Prostate gland (tissue), 2 donors: ENCODE measurements at regions not wholly inside any gene's neighbourhood (a gene's known extent, or its start where the extent isn't known, plus 50 kb on each side); places are given as distances from the start of the nearest gene placed in this dataset.

Source experiments
- POLR2A ChIP-seq: fragments of 450-650 bp; IDR thresholded peaks from one replicate; pipeline ENCODE4 v1.6.1; 2016; ENCODE audit warnings: antibody characterized with exemption, mild to moderate bottlenecking
- POLR2AphosphoS5 ChIP-seq: sonication (generic); formaldehyde crosslinking; IDR thresholded peaks from one replicate; pipeline ENCODE4 v1.6.1; 2017; ENCODE audit warnings: antibody characterized with exemption
- TF ChIP-seq, protein P1 (sequence below), 4 experiments: fragments of 200-600 bp in 2 of 4; fragments of 450-650 bp in 2 of 4; sonication (generic) in 2 of 4; IDR thresholded peaks; 1 replicate in 3 of 4; 2 replicates in 1 of 4; pipeline ENCODE4 v1.5.1; 2016 to 2019; ENCODE audit warnings: antibody characterized with exemption in 4 of 4, mild to moderate bottlenecking in 2 of 4, moderate library complexity in 2 of 4

DNA sequence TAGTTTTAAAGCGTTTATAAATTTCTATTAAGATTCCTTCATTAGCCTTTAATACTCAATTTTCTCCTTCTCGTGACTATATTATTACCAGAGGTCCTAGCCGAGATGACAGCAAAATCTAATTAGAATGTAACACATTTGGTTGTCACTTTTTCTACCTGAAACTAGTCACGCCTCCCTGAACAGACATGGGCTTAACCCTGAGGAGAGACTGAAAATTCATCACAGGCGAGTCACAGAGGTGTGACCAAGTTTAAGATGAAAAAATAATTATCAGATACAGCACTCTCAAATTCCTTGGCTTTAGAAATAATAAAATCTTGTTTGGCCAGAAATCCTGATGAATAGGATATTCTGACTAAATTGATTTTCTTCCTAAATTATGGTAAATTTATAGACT is 834.4 kb upstream of the SLC39A10 start:
- TF ChIP-seq, protein P1, sequence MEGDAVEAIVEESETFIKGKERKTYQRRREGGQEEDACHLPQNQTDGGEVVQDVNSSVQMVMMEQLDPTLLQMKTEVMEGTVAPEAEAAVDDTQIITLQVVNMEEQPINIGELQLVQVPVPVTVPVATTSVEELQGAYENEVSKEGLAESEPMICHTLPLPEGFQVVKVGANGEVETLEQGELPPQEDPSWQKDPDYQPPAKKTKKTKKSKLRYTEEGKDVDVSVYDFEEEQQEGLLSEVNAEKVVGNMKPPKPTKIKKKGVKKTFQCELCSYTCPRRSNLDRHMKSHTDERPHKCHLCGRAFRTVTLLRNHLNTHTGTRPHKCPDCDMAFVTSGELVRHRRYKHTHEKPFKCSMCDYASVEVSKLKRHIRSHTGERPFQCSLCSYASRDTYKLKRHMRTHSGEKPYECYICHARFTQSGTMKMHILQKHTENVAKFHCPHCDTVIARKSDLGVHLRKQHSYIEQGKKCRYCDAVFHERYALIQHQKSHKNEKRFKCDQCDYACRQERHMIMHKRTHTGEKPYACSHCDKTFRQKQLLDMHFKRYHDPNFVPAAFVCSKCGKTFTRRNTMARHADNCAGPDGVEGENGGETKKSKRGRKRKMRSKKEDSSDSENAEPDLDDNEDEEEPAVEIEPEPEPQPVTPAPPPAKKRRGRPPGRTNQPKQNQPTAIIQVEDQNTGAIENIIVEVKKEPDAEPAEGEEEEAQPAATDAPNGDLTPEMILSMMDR (IDR thresholded peaks at IDR 0.05) = no peak
- no peak for TF ChIP-seq POLR2A
- TF ChIP-seq POLR2AphosphoS5 = no peak
